22Rv1 (cell line): ENCODE measurements at regions not wholly inside any gene's neighbourhood (a gene's known extent, or its start where the extent isn't known, plus 50 kb on each side); places are given as distances from the start of the nearest gene placed in this dataset.

Source experiments
- H3K27ac ChIP-seq: fragments of 450-650 bp; 2 replicates; pipeline ENCODE4 v1.5.1; 2017
- ZFX ChIP-seq: fragments of 450-650 bp; IDR thresholded peaks from 2 replicates; pipeline ENCODE4 v1.6.1; 2017; ENCODE audit warnings: antibody characterized with exemption, borderline replicate concordance
- TF ChIP-seq, protein P1 (sequence below): fragments of 450-650 bp; IDR thresholded peaks from 2 replicates; pipeline ENCODE4 v1.5.1; 2017; ENCODE audit warnings: mild to moderate bottlenecking

- no peak overlapping the region for H3K27ac ChIP-seq
- no peak for TF ChIP-seq ZFX
- TF ChIP-seq, protein P1, sequence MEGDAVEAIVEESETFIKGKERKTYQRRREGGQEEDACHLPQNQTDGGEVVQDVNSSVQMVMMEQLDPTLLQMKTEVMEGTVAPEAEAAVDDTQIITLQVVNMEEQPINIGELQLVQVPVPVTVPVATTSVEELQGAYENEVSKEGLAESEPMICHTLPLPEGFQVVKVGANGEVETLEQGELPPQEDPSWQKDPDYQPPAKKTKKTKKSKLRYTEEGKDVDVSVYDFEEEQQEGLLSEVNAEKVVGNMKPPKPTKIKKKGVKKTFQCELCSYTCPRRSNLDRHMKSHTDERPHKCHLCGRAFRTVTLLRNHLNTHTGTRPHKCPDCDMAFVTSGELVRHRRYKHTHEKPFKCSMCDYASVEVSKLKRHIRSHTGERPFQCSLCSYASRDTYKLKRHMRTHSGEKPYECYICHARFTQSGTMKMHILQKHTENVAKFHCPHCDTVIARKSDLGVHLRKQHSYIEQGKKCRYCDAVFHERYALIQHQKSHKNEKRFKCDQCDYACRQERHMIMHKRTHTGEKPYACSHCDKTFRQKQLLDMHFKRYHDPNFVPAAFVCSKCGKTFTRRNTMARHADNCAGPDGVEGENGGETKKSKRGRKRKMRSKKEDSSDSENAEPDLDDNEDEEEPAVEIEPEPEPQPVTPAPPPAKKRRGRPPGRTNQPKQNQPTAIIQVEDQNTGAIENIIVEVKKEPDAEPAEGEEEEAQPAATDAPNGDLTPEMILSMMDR: no peak
These were observed 888.5 kb upstream of the SORCS1 start for GRCh38 chr10:108052981-108053380.

DNA sequence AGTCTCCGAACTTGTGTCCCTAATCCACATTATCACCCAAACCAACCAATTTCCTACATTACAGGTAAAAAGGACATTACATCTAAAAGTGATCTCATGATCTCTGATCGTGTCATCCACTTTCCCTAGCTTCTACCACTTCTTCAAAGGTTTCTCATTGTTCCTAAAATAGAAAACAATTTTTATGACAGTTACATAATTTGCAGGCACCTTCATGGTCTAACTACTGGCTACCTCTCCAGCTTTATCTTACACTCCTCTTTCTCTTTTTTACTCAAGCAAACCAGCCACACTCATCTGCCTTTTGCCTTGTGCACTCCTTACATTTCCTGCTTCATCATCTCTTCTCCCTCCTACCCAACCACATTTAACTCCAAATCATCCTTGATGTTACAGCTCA lies 886.7 kb upstream of the SORCS1 start:
- TF ChIP-seq ZFX: no peak
- TF ChIP-seq, protein P1: no peak
- H3K27ac ChIP-seq: no peak overlapping the region

DNA sequence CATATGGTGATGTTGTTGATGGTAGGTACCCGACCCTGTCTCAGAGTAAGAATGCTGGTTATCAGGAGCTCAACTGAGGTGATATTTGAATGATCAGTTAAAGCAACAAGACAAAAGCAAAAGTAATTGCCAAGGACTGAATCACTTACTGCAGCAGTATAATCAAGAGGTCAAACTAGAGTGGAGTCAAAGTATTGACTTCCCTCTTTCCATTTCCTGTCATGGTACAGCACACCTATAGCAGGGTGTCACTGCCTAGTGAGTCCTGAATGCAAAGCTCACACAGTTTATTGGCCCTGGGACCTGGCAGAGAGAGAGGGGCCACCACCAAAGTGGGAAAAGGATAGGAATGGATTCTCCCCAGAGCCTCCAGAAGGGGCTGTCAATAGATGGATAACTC lies 886.1 kb upstream of the SORCS1 start:
- TF ChIP-seq ZFX: no peak
- no peak overlapping the region for H3K27ac ChIP-seq

DNA sequence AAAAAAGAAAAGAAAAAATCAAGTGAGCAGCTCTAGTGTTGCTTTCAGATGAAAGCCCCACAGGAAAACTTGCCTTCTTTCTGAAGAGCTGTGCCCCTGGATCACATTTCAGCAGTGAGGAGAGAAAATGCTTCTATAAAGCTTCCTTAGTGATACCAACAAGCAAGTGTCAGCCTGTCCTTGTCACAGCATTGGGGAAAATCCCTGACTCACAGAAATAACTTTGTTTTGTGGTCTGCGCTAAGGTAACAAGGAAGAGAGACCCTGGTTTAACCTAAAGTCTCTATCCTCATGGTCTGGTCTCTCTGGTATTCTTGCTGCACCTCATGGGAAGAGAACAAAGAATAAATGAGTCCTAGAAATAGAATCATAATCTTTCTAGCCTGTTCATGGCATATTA lies 885.2 kb upstream of the SORCS1 start:
- H3K27ac ChIP-seq: no peak overlapping the region
- TF ChIP-seq, protein P1: no peak
- TF ChIP-seq ZFX: no peak

- H3K27ac ChIP-seq: no peak overlapping the region
- no peak for TF ChIP-seq ZFX
- TF ChIP-seq, protein P1: no peak
These were observed 884.4 kb upstream of the SORCS1 start for GRCh38 chr10:108048898-108049297.

GRCh38 chr10:108039821-108040584 lies 875.5 kb upstream of the SORCS1 start:
- no peak overlapping the region for H3K27ac ChIP-seq

GRCh38 chr10:108037061-108037460 lies 872.6 kb upstream of the SORCS1 start:
- no peak overlapping the region for H3K27ac ChIP-seq
- TF ChIP-seq, protein P1: no peak
- TF ChIP-seq ZFX: no peak

More at GRCh38 chr10:108039821-108040584, 875.5 kb upstream of the SORCS1 start:
- TF ChIP-seq, protein P1: no peak
- no peak for TF ChIP-seq ZFX
